Fibroblast of gingiva (primary cell): ENCODE measurements at regions not wholly inside any gene's neighbourhood (a gene's known extent, or its start where the extent isn't known, plus 50 kb on each side); places are given as distances from the start of the nearest gene placed in this dataset.
"Not testable (repeated sequence)": the region's sequence is repeated elsewhere in the genome, so short reads cannot be mapped to it uniquely, and the experiment has no call there.

ENCODE experiments used
- DNase-seq: peaks from one replicate; pipeline ENCODE4 v3.0.0-alpha.2; 2011; ENCODE audit warnings: low read depth

- DNase-seq: no peak
Measured at GRCh38 chr2:2464094-2464493, 133.0 kb upstream of the MYT1L start.

GRCh38 chr2:2456721-2457120 lies 125.6 kb upstream of the MYT1L start:
- no peak for DNase-seq

GRCh38 chr2:2455151-2455550 lies 124.1 kb upstream of the MYT1L start:
- no peak for DNase-seq

GRCh38 chr2:2452961-2453360 lies 121.9 kb upstream of the MYT1L start:
- no peak for DNase-seq

GRCh38 chr2:2451275-2451674 lies 120.2 kb upstream of the MYT1L start:
- not testable (repeated sequence) for DNase-seq

- no peak for DNase-seq
Measured at GRCh38 chr2:2448178-2448577, 117.1 kb upstream of the MYT1L start.

GRCh38 chr2:2422621-2423020 lies 91.5 kb upstream of the MYT1L start:
- DNase-seq: no peak

GRCh38 chr2:2413525-2413924 lies 82.5 kb upstream of the MYT1L start:
- no peak for DNase-seq

- no peak for DNase-seq
Measured at GRCh38 chr2:2410987-2411386, 79.9 kb upstream of the MYT1L start.

- DNase-seq: no peak
Measured at GRCh38 chr2:2409481-2409880, 78.4 kb upstream of the MYT1L start.

GRCh38 chr2:2405780-2406179 lies 74.7 kb upstream of the MYT1L start:
- DNase-seq: no peak

GRCh38 chr2:2400286-2401038 lies 69.4 kb upstream of the MYT1L start:
- no peak for DNase-seq

GRCh38 chr2:2399396-2399795 lies 68.3 kb upstream of the MYT1L start:
- DNase-seq: no peak

- no peak for DNase-seq
Measured at GRCh38 chr2:2392332-2392731, 61.3 kb upstream of the MYT1L start.

- DNase-seq: no peak
Measured at GRCh38 chr2:2389215-2389614, 58.1 kb upstream of the MYT1L start.
